Keratinocyte (primary cell): ENCODE measurements at regions not wholly inside any gene's neighbourhood (a gene's known extent, or its start where the extent isn't known, plus 50 kb on each side); places are given as distances from the start of the nearest gene placed in this dataset.

ENCODE experiments used
- DNase-seq: peaks from one replicate; pipeline ENCODE4 v3.0.0-alpha.2; 2011; ENCODE audit warnings: low read depth, missing footprints, low spot score
- FAIRE-seq: peaks from 2 replicates; lab custom pipeline; 2011; peaks lifted over from hg19 to GRCh38; lab: Jason Lieb, UNC
- H2AFZ ChIP-seq: 2 replicates; pipeline ENCODE4 v1.6.0; 2012; ENCODE audit warnings: low read length, control low read depth, inconsistent platforms; ENCODE audit not compliant: control insufficient read depth
- H3K27ac ChIP-seq: 2 replicates; pipeline ENCODE4 v1.5.1; 2011; ENCODE audit warnings: low read length; ENCODE audit not compliant: control insufficient read depth, insufficient read depth
- H3K27me3 ChIP-seq: 3 replicates; pipeline ENCODE4 v1.6.0; 2011; ENCODE audit warnings: low read length; ENCODE audit not compliant: control insufficient read depth, insufficient read depth; ENCODE audit errors: extremely low read depth
- H3K36me3 ChIP-seq, 2 experiments: 2 replicates in 1 of 2; 3 replicates in 1 of 2; pipeline ENCODE4 v1.5.1; 2011; ENCODE audit warnings: low read length in 2 of 2, mild to moderate bottlenecking in 1 of 2; ENCODE audit not compliant: control insufficient read depth in 2 of 2, insufficient read depth in 2 of 2; ENCODE audit errors: extremely low read depth in 1 of 2
- H3K4me1 ChIP-seq: 3 replicates; pipeline ENCODE4 v1.5.1; 2011; ENCODE audit warnings: low read length; ENCODE audit not compliant: control insufficient read depth, insufficient read depth; ENCODE audit errors: extremely low read depth
- H3K4me2 ChIP-seq: 3 replicates; pipeline ENCODE4 v1.6.0; 2011; ENCODE audit warnings: low read depth, low read length; ENCODE audit not compliant: control insufficient read depth, insufficient read depth; ENCODE audit errors: extremely low read depth
- H3K4me3 ChIP-seq, 3 experiments: fragments of 200-600 bp in 1 of 3; sonication (generic) in 1 of 3; 2 replicates in 2 of 3; 3 replicates in 1 of 3; pipeline ENCODE4 v1.5.1; 2011 to 2016; ENCODE audit warnings: low read length in 3 of 3, mild to moderate bottlenecking in 3 of 3, control low read depth in 2 of 3, inconsistent platforms in 1 of 3, low read depth in 1 of 3, mixed read lengths in 1 of 3, mixed run types in 1 of 3, moderate library complexity in 1 of 3; ENCODE audit not compliant: control insufficient read depth in 2 of 3, insufficient read depth in 2 of 3; ENCODE audit errors: extremely low read depth in 1 of 3
- H3K79me2 ChIP-seq: 2 replicates; pipeline ENCODE4 v1.6.0; 2012; ENCODE audit warnings: low read length; ENCODE audit not compliant: control insufficient read depth, insufficient read depth
- H3K9ac ChIP-seq: 3 replicates; pipeline ENCODE4 v1.6.0; 2011; ENCODE audit warnings: low read length; ENCODE audit not compliant: control insufficient read depth, insufficient read depth; ENCODE audit errors: extremely low read depth
- H3K9me1 ChIP-seq: 3 replicates; pipeline ENCODE4 v1.6.0; 2011; ENCODE audit warnings: low read length; ENCODE audit not compliant: control insufficient read depth, insufficient read depth; ENCODE audit errors: extremely low read depth
- H3K9me3 ChIP-seq: 2 replicates; pipeline ENCODE4 v1.5.1; 2012; ENCODE audit warnings: low read depth, low read length; ENCODE audit not compliant: control insufficient read depth
- H4K20me1 ChIP-seq: 3 replicates; pipeline ENCODE4 v1.6.0; 2011; ENCODE audit warnings: low read length; ENCODE audit not compliant: control insufficient read depth, insufficient read depth; ENCODE audit errors: extremely low read depth
- EZH2 ChIP-seq: IDR thresholded peaks from one replicate; pipeline ENCODE4 v1.6.1; 2012; ENCODE audit warnings: inconsistent platforms, mild to moderate bottlenecking, low read length, moderate library complexity
- dilution Hi-C: fragments of 300-500 bp; cut with MboI; formaldehyde crosslinking; loops from one replicate; pipeline ENCODE4 v1.7.0; 2020; ENCODE audit warnings: low sequenced_read_pairs; ENCODE audit not compliant: extremely low pct_ligation_motif_present
- TF ChIP-seq, protein P1 (sequence below), 3 experiments: IDR thresholded peaks in 1 of 3; conservative IDR thresholded peaks in 1 of 3; optimal IDR thresholded peaks in 1 of 3; 2 replicates in 2 of 3; 3 replicates in 1 of 3; pipeline versions ENCODE3 to v1.5.1; 2011; ENCODE audit warnings: low read length in 3 of 3, mild to moderate bottlenecking in 3 of 3, moderate library complexity in 2 of 3, control low read depth in 1 of 3, inconsistent platforms in 1 of 3; ENCODE audit not compliant: insufficient read depth in 2 of 3; ENCODE audit errors: extremely low read depth in 1 of 3

DNA sequence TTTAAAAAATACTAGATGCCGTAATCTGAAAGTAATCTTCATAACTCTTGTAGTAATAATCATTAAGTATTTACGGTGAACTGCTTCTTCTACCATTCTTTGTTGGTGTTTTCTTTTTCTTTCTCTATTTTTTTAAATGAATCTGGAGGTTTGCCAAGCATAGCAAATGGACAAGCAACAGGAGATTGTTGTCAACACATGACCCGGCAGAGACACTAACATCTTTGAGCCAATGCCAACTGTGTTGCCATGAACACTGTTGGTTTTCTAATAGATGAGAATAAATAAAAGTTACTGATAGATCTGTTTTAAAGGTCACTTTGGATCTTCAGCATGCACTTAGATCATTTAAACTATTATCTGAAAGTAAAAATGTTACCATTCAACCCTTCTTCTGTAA is 523.6 kb upstream of the EYS start:
- FAIRE-seq (no peak), DNase-seq (no peak)
- Histone ChIP-seq H3K27me3 (no peaks in the 10 kb centered on the region), H3K36me3 (no peaks in the 10 kb centered on the region), H2AFZ (no peak overlapping the region), H3K9ac (no peak overlapping the region), H4K20me1 (no peaks in the 10 kb centered on the region), H3K9me1 (no peaks in the 10 kb centered on the region), H3K9me3 (no peaks in the 10 kb centered on the region), H3K4me3 (no peak overlapping the region), H3K4me1 (no peaks in the 10 kb centered on the region), H3K4me2 (no peak overlapping the region), H3K27ac (no peak overlapping the region), H3K79me2 (no peaks in the 10 kb centered on the region)
- dilution Hi-C loops: no loop called here
- TF ChIP-seq, protein P1, sequence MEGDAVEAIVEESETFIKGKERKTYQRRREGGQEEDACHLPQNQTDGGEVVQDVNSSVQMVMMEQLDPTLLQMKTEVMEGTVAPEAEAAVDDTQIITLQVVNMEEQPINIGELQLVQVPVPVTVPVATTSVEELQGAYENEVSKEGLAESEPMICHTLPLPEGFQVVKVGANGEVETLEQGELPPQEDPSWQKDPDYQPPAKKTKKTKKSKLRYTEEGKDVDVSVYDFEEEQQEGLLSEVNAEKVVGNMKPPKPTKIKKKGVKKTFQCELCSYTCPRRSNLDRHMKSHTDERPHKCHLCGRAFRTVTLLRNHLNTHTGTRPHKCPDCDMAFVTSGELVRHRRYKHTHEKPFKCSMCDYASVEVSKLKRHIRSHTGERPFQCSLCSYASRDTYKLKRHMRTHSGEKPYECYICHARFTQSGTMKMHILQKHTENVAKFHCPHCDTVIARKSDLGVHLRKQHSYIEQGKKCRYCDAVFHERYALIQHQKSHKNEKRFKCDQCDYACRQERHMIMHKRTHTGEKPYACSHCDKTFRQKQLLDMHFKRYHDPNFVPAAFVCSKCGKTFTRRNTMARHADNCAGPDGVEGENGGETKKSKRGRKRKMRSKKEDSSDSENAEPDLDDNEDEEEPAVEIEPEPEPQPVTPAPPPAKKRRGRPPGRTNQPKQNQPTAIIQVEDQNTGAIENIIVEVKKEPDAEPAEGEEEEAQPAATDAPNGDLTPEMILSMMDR (optimal IDR thresholded peaks at IDR 0.05 in 1 of 3, IDR thresholded peaks at IDR 0.05 in 1 of 3, conservative IDR thresholded peaks at IDR 0.05 in 1 of 3; ENCODE audit: extremely low read depth in 1 of 3, insufficient read depth in 2 of 3, low read length in 3 of 3): no peak
- no peak for TF ChIP-seq EZH2

DNA sequence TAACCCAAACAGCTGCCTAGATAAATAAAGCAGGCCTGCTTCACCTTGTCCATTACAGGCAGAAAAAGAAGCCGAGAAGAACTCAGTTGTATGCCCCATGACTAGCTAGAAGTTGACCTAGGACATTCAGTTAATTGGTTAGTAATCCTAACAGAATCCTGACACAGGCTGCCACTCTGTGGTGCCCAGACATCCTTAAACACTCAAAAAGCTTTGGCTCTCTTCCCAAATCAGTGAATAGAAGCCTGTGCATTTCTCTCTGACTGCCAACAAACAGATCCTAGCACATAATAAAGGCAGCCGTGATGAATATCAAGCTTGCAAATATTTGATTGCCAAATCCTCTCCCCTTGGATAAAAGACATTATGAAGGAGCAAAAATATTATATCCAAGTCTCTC is 519.1 kb upstream of the EYS start:
- no peak for TF ChIP-seq EZH2
- TF ChIP-seq, protein P1 (optimal IDR thresholded peaks at IDR 0.05 in 1 of 3, IDR thresholded peaks at IDR 0.05 in 1 of 3, conservative IDR thresholded peaks at IDR 0.05 in 1 of 3; ENCODE audit: extremely low read depth in 1 of 3, insufficient read depth in 2 of 3, low read length in 3 of 3): no peak
- Histone ChIP-seq H3K4me2 (no peak overlapping the region), H3K9me3 (no peaks in the 10 kb centered on the region), H2AFZ (no peak overlapping the region), H3K4me3 (no peak overlapping the region), H3K27ac (no peak overlapping the region), H3K36me3 (no peaks in the 10 kb centered on the region), H3K4me1 (no peaks in the 10 kb centered on the region), H3K9me1 (no peaks in the 10 kb centered on the region), H4K20me1 (no peaks in the 10 kb centered on the region), H3K79me2 (no peaks in the 10 kb centered on the region), H3K9ac (no peak overlapping the region), H3K27me3 (no peaks in the 10 kb centered on the region)
- DNase-seq (no peak), FAIRE-seq (no peak)
- dilution Hi-C loops: no loop called here
